Ishikawa (cell line): ENCODE measurements at regions not wholly inside any gene's neighbourhood (a gene's known extent, or its start where the extent isn't known, plus 50 kb on each side); places are given as distances from the start of the nearest gene placed in this dataset.
A peak's percentile ranks its signal among the peaks of the same experiment; 100 is the strongest.

Experiments
- CEBPB ChIP-seq: IDR thresholded peaks from 2 replicates; pipeline ENCODE4 v1.6.1; 2012
- CREB1 ChIP-seq: IDR thresholded peaks from 2 replicates; pipeline ENCODE4 v1.6.1; 2012; ENCODE audit warnings: low read depth
- EGR1 ChIP-seq: IDR thresholded peaks from 2 replicates; pipeline ENCODE4 v1.6.1; 2012
- EP300 ChIP-seq: IDR thresholded peaks from 2 replicates; pipeline ENCODE4 v1.6.1; 2012; ENCODE audit warnings: borderline replicate concordance
- FOXM1 ChIP-seq: IDR thresholded peaks from 2 replicates; pipeline ENCODE4 v1.6.1; 2012; ENCODE audit warnings: low read depth, borderline replicate concordance
- NFIC ChIP-seq: IDR thresholded peaks from 2 replicates; pipeline ENCODE4 v1.6.1; 2012
- RAD21 ChIP-seq: IDR thresholded peaks from 2 replicates; pipeline ENCODE4 v1.6.1; 2012; ENCODE audit warnings: low read depth
- TAF1 ChIP-seq: IDR thresholded peaks from 2 replicates; pipeline ENCODE4 v1.6.1; 2012; ENCODE audit warnings: low read depth, mild to moderate bottlenecking
- TCF12 ChIP-seq: IDR thresholded peaks from 2 replicates; pipeline ENCODE4 v1.6.1; 2012; ENCODE audit warnings: low read depth
- TEAD4 ChIP-seq: IDR thresholded peaks from 2 replicates; pipeline ENCODE4 v1.6.1; 2012
- YY1 ChIP-seq: IDR thresholded peaks from 2 replicates; pipeline ENCODE4 v1.6.1; 2012; ENCODE audit warnings: low read depth
- ZBTB7A ChIP-seq: IDR thresholded peaks from 2 replicates; pipeline ENCODE4 v1.6.1; 2012; ENCODE audit warnings: low read depth
- TF ChIP-seq, protein P1 (sequence below): IDR thresholded peaks from 2 replicates; pipeline ENCODE4 v1.6.1; 2012
- TF ChIP-seq, protein P2 (sequence below): IDR thresholded peaks from 2 replicates; pipeline ENCODE4 v1.6.1; 2012
- TF ChIP-seq, protein P3 (sequence below): IDR thresholded peaks from 2 replicates; pipeline ENCODE4 v1.6.1; 2012; ENCODE audit warnings: low read depth, mild to moderate bottlenecking

DNA sequence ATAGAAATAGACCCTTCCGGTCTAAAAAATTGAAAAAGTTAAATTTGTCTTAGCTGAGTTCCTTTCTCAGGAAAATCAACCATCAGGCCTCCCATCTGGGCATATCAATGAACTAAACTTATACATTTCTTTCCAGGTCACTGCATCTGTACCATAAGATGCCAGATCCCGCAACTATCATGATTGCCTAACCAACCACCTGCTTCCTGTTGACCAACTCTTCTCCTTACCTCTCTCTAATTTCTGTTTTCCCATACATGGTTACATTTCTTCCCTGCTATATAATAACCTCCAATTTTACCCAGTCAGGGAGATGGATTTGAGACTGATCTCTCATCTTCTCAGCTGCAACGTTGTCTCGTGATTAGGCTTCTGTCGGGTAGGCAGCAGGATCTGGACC lies 228.7 kb downstream of the FSIP2 start:
- no peak for TF ChIP-seq TCF12
- no peak for TF ChIP-seq CREB1
- TF ChIP-seq FOXM1: no peak
- no peak for TF ChIP-seq YY1
- TF ChIP-seq ZBTB7A: no peak
- TF ChIP-seq RAD21: no peak
- TF ChIP-seq, protein P1, sequence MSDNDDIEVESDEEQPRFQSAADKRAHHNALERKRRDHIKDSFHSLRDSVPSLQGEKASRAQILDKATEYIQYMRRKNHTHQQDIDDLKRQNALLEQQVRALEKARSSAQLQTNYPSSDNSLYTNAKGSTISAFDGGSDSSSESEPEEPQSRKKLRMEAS: no peak
- no peak for TF ChIP-seq NFIC
- TF ChIP-seq TEAD4: no peak
- TF ChIP-seq EP300: no peak
- TF ChIP-seq, protein P2, sequence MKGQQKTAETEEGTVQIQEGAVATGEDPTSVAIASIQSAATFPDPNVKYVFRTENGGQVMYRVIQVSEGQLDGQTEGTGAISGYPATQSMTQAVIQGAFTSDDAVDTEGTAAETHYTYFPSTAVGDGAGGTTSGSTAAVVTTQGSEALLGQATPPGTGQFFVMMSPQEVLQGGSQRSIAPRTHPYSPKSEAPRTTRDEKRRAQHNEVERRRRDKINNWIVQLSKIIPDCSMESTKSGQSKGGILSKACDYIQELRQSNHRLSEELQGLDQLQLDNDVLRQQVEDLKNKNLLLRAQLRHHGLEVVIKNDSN: no peak
- no peak for TF ChIP-seq TAF1
- TF ChIP-seq CEBPB: no peak
- TF ChIP-seq, protein P3, sequence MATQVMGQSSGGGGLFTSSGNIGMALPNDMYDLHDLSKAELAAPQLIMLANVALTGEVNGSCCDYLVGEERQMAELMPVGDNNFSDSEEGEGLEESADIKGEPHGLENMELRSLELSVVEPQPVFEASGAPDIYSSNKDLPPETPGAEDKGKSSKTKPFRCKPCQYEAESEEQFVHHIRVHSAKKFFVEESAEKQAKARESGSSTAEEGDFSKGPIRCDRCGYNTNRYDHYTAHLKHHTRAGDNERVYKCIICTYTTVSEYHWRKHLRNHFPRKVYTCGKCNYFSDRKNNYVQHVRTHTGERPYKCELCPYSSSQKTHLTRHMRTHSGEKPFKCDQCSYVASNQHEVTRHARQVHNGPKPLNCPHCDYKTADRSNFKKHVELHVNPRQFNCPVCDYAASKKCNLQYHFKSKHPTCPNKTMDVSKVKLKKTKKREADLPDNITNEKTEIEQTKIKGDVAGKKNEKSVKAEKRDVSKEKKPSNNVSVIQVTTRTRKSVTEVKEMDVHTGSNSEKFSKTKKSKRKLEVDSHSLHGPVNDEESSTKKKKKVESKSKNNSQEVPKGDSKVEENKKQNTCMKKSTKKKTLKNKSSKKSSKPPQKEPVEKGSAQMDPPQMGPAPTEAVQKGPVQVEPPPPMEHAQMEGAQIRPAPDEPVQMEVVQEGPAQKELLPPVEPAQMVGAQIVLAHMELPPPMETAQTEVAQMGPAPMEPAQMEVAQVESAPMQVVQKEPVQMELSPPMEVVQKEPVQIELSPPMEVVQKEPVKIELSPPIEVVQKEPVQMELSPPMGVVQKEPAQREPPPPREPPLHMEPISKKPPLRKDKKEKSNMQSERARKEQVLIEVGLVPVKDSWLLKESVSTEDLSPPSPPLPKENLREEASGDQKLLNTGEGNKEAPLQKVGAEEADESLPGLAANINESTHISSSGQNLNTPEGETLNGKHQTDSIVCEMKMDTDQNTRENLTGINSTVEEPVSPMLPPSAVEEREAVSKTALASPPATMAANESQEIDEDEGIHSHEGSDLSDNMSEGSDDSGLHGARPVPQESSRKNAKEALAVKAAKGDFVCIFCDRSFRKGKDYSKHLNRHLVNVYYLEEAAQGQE: no peak

DNA sequence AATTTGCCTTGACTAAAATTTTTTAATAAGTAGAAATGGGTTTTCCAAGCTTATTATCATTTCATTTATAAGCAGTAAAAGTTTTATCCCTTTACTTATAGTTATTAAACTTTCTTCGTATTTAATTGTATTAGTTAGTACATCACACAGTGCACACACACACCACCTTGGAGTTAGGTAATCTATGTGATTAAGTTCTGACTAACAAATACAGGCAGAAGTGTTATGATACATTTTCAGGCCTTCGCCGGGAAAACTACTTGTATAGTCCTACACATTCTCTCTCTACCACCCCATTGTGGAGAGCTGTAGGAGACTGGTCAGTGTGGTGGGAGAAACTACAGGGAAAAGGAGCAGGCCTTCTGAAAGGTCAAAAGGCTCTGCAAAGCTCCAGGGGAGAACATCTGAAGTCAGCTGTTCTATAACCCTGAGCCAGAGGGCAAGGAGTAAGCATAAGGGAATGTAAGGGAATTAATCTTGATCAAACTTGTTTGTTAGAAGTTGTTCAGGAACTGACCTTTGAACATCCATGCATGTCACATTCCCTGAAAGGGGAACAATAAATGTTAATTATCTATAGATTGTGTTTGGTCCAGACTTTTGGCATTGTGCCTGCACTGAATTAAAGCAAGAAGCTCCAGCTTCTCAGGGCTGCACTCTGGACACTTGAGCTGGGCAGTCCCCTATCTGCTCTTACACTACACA lies 231.7 kb downstream of the FSIP2 start:
- TF ChIP-seq, protein P1: no peak
- TF ChIP-seq TEAD4 (no peak), TAF1 (no peak), NFIC (no peak), RAD21 (no peak), CEBPB (no peak), CREB1 (no peak), YY1 (no peak)
- TF ChIP-seq, protein P3: no peak

DNA sequence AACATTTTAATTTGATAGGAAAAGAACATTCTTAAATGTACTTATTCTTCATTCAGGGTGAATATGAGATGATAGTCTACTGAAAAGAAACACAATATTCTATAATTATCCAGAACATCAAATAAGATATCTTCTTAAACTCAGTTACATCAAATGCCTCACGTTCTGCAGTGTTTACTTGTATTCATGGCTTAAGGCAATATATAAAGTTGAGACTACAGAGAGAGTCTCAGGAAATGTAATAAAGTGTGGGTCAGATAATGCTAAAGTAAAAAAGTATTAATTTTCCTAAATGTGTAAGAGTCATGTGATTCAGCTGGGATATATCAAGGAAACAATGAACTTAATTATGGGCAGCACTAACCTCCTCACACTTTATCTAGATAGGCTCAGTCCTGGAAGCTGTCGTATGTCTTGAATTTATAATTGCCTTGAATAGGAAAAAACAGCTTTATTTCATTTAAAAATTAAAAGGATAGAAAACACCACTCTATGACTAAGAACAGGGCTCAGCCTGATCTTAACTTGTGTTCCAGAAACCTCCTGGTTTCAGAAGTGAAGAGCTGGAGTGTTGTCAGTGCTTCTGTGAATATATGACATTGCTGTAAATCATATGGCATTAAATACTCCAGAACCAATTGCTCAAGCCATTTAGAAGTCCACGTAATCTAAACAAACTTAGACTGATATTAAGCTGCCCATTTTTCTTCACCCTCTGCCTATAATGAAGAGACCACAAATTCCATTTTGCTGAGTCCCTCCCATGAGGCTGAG lies 240.2 kb downstream of the FSIP2 start:
- no peak for TF ChIP-seq TAF1
- TF ChIP-seq, protein P2: no peak

DNA sequence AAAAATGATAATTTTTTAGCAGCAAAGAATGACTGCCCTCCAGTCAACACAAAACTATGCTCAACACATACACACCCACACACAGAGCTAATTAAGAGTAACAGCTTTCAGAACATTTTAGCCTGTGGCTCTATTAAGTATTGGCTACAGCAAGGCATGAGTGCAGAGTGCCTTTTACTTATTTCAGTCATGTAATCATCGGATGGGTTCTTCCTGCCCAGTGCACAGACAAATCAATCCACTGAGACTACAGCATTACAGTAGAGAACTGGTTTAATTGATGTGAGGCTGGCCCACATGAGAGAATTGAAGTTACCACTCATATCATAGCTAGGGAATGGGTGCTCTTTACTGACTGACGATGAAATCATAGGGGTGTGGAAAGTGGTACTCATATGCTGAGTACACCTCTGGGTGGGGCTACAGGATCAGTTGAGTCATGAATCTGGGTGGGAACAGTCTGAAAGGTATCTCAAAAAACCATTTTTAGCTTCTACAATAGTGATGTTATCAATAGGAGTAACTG lies 241.0 kb downstream of the FSIP2 start:
- peak; percentile 32; the same call in 1 of the 2 replicates for TF ChIP-seq RAD21
- TF ChIP-seq NFIC: no peak

DNA sequence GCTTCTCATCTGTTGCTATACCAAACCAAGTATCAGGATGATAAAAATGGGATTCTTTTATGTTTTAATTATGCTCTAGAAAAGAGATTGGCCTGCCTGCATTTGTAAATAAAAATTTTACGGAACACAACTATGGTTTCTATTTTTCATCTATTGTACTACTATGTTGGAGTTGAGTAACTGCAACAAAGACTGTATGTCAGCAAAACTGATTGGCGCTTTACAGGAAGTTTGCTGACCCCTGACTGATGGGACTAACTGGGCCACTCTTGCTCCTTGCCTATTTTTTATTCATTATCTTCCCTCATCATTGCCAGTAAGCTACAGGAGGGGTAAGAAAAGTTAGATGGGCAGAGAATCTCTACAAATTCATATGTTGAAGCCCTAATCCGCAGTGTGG lies 242.3 kb downstream of the FSIP2 start:
- TF ChIP-seq, protein P3: no peak
- no peak for TF ChIP-seq TEAD4
- TF ChIP-seq CREB1: no peak
- no peak for TF ChIP-seq EP300
- no peak for TF ChIP-seq RAD21
- TF ChIP-seq, protein P2: no peak
- no peak for TF ChIP-seq ZBTB7A
- TF ChIP-seq CEBPB: no peak
- no peak for TF ChIP-seq YY1
- TF ChIP-seq TCF12: no peak
- TF ChIP-seq TAF1: no peak
- TF ChIP-seq EGR1: no peak
- TF ChIP-seq, protein P1: no peak
- TF ChIP-seq FOXM1: no peak
- no peak for TF ChIP-seq NFIC
